HG02938 (cell line): ENCODE measurements at regions not wholly inside any gene's neighbourhood (a gene's known extent, or its start where the extent isn't known, plus 50 kb on each side); places are given as distances from the start of the nearest gene placed in this dataset.
"Not testable (repeated sequence)": the region's sequence is repeated elsewhere in the genome, so short reads cannot be mapped to it uniquely, and the experiment has no call there.

ENCODE experiments used
- ATAC-seq: cut with Tn5 transposase; IDR thresholded peaks from one replicate; pipeline ENCODE4 v1.9.1; 2021; ENCODE audit warnings: mild to moderate bottlenecking, moderate library complexity; ENCODE audit not compliant: unreplicated experiment

- ATAC-seq = no peak
Observed at GRCh38 chr2:144937066-144937465, 417.1 kb upstream of the ZEB2 start.

- no peak for ATAC-seq
Observed at GRCh38 chr2:144936442-144936841, 416.5 kb upstream of the ZEB2 start.

GRCh38 chr2:144935736-144936135 is 415.8 kb upstream of the ZEB2 start:
- ATAC-seq = no peak

- no peak for ATAC-seq
Observed at GRCh38 chr2:144935191-144935590, 415.3 kb upstream of the ZEB2 start.

- no peak for ATAC-seq
Observed at GRCh38 chr2:144931960-144932359, 412.0 kb upstream of the ZEB2 start.

GRCh38 chr2:144931480-144931879 is 411.6 kb upstream of the ZEB2 start:
- no peak for ATAC-seq

- no peak for ATAC-seq
Observed at GRCh38 chr2:144927429-144927828, 407.5 kb upstream of the ZEB2 start.

- no peak for ATAC-seq
Observed at GRCh38 chr2:144925886-144926285, 406.0 kb upstream of the ZEB2 start.

- no peak for ATAC-seq
Observed at GRCh38 chr2:144924827-144925226, 404.9 kb upstream of the ZEB2 start.

- ATAC-seq = no peak
Observed at GRCh38 chr2:144922519-144922918, 402.6 kb upstream of the ZEB2 start.

- no peak for ATAC-seq
Observed at GRCh38 chr2:144920755-144921530, 401.0 kb upstream of the ZEB2 start.

GRCh38 chr2:144914622-144915318 is 394.9 kb upstream of the ZEB2 start:
- ATAC-seq = no peak

GRCh38 chr2:144914113-144914512 is 394.2 kb upstream of the ZEB2 start:
- no peak for ATAC-seq

- no peak for ATAC-seq
Observed at GRCh38 chr2:144912206-144912605, 392.3 kb upstream of the ZEB2 start.

- no peak for ATAC-seq
Observed at GRCh38 chr2:144905956-144906355, 386.0 kb upstream of the ZEB2 start.

- no peak for ATAC-seq
Observed at GRCh38 chr2:144904612-144905011, 384.7 kb upstream of the ZEB2 start.

- ATAC-seq = not testable (repeated sequence)
Observed at GRCh38 chr2:144903045-144903444, 383.1 kb upstream of the ZEB2 start.

GRCh38 chr2:144901386-144901785 is 381.5 kb upstream of the ZEB2 start:
- not testable (repeated sequence) for ATAC-seq

GRCh38 chr2:144896341-144896740 is 376.4 kb upstream of the ZEB2 start:
- ATAC-seq = no peak

GRCh38 chr2:144894612-144895599 is 375.0 kb upstream of the ZEB2 start:
- ATAC-seq = no peak

- ATAC-seq = no peak
Observed at GRCh38 chr2:144893464-144893863, 373.5 kb upstream of the ZEB2 start.
